T-helper 1 cell treated with Interleukin-12 subunit alpha and Interleukin-12 subunit beta and Interleukin-4 antibody, amounts not matched to agents 30 ng/mL and 1 ng/mL, for 36 hours (primary cell): ENCODE measurements at regions not wholly inside any gene's neighbourhood (a gene's known extent, or its start where the extent isn't known, plus 50 kb on each side); places are given as distances from the start of the nearest gene placed in this dataset.
"Not testable (repeated sequence)": the region's sequence is repeated elsewhere in the genome, so short reads cannot be mapped to it uniquely, and the experiment has no call there.

Source experiments
- intact Hi-C: fragments of 100-400 bp; cut with micrococcal nuclease; formaldehyde crosslinking; loops from one replicate; pipeline ENCODE4 v1.15.1; 2024

GRCh38 chrX:124234348-124234747 lies 98.1 kb upstream of the TEX13D start:
- intact Hi-C loops = no loop called here

- intact Hi-C loops = no loop called here
Observed at GRCh38 chrX:124238268-124238667, 94.2 kb upstream of the TEX13D start.

- intact Hi-C loops = no loop called here
Observed at GRCh38 chrX:124239324-124239723, 93.1 kb upstream of the TEX13D start.

GRCh38 chrX:124239911-124240310 lies 92.5 kb upstream of the TEX13D start:
- intact Hi-C loops = loop anchor here (1.0 to 2.0 kb wide), 5 partner anchors 8 to 106 kb away; partner anchors contain the start of gene SH2D1A

GRCh38 chrX:124240422-124240821 lies 92.0 kb upstream of the TEX13D start:
- intact Hi-C loops = loop anchor here (1.0 to 2.0 kb wide), 5 partner anchors 8 to 106 kb away; partner anchors contain the start of gene SH2D1A

- intact Hi-C loops = no loop called here
Observed at GRCh38 chrX:124242131-124242530, 90.3 kb upstream of the TEX13D start.

- intact Hi-C loops = no loop called here
Observed at GRCh38 chrX:124249345-124249744, 83.1 kb upstream of the TEX13D start.

- intact Hi-C loops = no loop called here
Observed at GRCh38 chrX:124250835-124251437, 81.5 kb upstream of the TEX13D start.

- intact Hi-C loops = no loop called here
Observed at GRCh38 chrX:124254611-124255010, 77.8 kb upstream of the TEX13D start.

- intact Hi-C loops = no loop called here
Observed at GRCh38 chrX:124256216-124256615, 76.2 kb upstream of the TEX13D start.

GRCh38 chrX:124256629-124257380 lies 75.7 kb upstream of the TEX13D start:
- intact Hi-C loops = no loop called here

- intact Hi-C loops = no loop called here
Observed at GRCh38 chrX:124257924-124258702, 74.3 kb upstream of the TEX13D start.

GRCh38 chrX:124260845-124261244 lies 71.6 kb upstream of the TEX13D start:
- intact Hi-C loops = loop anchor here (10.0 kb wide), 1 partner anchor 46 kb away; no protein-coding TSS in a partner anchor

- intact Hi-C loops = loop anchor here (10.0 kb wide), 1 partner anchor 49 kb away; no protein-coding TSS in a partner anchor
Observed at GRCh38 chrX:124263743-124264142, 68.7 kb upstream of the TEX13D start.

GRCh38 chrX:124268099-124268498 lies 64.4 kb upstream of the TEX13D start:
- intact Hi-C loops = loop anchor here (10.0 kb wide), 1 partner anchor 53 kb away; no protein-coding TSS in a partner anchor

- intact Hi-C loops = loop anchor here (10.0 kb wide), 1 partner anchor 55 kb away; no protein-coding TSS in a partner anchor
Observed at GRCh38 chrX:124269881-124270280, 62.6 kb upstream of the TEX13D start.

GRCh38 chrX:124271599-124271998 lies 60.9 kb upstream of the TEX13D start:
- intact Hi-C loops = not testable (repeated sequence)

- intact Hi-C loops = no loop called here
Observed at GRCh38 chrX:124272370-124272982, 60.0 kb upstream of the TEX13D start.

- intact Hi-C loops = no loop called here
Observed at GRCh38 chrX:124274438-124275181, 57.9 kb upstream of the TEX13D start.

GRCh38 chrX:124275182-124275894 lies 57.1 kb upstream of the TEX13D start:
- intact Hi-C loops = no loop called here
